ENCODE measurements at regions not wholly inside any gene's neighbourhood (a gene's known extent, or its start where the extent isn't known, plus 50 kb on each side); places are given as distances from the start of the nearest gene placed in this dataset.

DNA sequence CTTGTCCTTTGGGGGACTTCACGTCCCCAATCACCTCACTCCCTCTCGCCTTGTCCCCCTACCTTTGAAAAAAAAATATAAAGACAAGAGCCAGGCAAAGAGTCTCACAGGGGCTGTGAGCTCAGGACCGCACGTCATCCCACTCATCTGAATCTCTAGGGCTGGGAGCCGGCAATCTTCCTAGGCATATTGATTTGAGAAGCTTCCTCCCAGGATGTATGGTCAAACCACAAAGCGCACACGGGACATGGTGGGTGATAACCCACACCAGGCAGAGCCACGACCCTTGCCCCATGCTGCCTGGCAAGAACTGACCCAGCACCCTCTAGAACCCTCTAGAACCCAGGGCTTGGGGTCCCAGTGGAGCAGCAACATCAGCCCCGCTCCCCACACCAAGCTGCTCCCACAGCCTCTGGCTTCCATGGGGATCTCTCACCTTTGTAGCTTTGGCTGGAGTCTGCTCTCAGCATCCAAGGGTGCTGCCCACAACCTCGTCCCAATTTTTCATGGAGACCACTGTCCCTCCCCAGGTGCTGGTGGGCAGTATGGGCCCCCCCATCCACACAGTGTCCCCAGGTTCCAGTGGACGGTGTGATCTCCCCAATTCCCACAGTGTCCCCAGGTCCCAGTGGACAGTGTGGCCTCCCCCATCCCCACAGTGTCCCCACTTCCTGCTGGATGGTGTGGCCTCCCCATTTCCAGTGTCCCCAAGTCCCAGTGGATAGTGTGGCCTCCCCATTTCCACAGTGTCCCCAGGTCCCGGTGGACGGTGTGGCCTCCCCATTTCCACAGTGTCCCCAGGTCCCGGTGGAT, 85.2 kb upstream of the FGF3 start:
- no peak for DNase-seq
- Histone ChIP-seq H3K4me3 (ENCODE audit: low read depth in 1 of 2, low read length in 2 of 2) (no peak overlapping the region), H3K9me3 (ENCODE audit: insufficient read depth, low read length, severe bottlenecking) (no peaks in the 10 kb centered on the region), H3K4me2 (ENCODE audit: insufficient read depth, low read length) (no peak overlapping the region), H2AFZ (ENCODE audit: low read depth, low read length) (no peak overlapping the region), H3K9ac (ENCODE audit: low read depth, low read length) (no peak overlapping the region), H3K27me3 (ENCODE audit: insufficient read depth, low read length, poor library complexity) (no peaks in the 10 kb centered on the region), H3K27ac (ENCODE audit: low read length) (no peak overlapping the region), H3K4me1 (ENCODE audit: insufficient read depth, low read length) (no peaks in the 10 kb centered on the region), H4K20me1 (ENCODE audit: insufficient read depth, low read length) (peaks cover 3% of the 10 kb centered on the region; the same call in 1 of the 2 replicates), H3K79me2 (ENCODE audit: insufficient read depth, low read length) (no peaks in the 10 kb centered on the region), H3K36me3 (ENCODE audit: insufficient read depth, low read length) (no peaks in the 10 kb centered on the region)
- no peak for TF ChIP-seq EZH2 (IDR thresholded peaks at IDR 0.05; ENCODE audit: borderline replicate concordance, low read depth, low read length, severe bottlenecking)
- TF ChIP-seq, protein P1, sequence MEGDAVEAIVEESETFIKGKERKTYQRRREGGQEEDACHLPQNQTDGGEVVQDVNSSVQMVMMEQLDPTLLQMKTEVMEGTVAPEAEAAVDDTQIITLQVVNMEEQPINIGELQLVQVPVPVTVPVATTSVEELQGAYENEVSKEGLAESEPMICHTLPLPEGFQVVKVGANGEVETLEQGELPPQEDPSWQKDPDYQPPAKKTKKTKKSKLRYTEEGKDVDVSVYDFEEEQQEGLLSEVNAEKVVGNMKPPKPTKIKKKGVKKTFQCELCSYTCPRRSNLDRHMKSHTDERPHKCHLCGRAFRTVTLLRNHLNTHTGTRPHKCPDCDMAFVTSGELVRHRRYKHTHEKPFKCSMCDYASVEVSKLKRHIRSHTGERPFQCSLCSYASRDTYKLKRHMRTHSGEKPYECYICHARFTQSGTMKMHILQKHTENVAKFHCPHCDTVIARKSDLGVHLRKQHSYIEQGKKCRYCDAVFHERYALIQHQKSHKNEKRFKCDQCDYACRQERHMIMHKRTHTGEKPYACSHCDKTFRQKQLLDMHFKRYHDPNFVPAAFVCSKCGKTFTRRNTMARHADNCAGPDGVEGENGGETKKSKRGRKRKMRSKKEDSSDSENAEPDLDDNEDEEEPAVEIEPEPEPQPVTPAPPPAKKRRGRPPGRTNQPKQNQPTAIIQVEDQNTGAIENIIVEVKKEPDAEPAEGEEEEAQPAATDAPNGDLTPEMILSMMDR (IDR thresholded peaks at IDR 0.05; ENCODE audit: borderline replicate concordance, extremely low read depth, low read length, poor library complexity, severe bottlenecking), result no peak
- no peak for ATAC-seq (ENCODE audit: insufficient read depth, low read depth)

GRCh38 chr11:69904974-69905535, 85.8 kb upstream of the FGF3 start:
- H3K4me3 ChIP-seq (ENCODE audit: low read depth in 1 of 2, low read length in 2 of 2), result no peak overlapping the region
- no peaks in the 10 kb centered on the region for H3K27me3 ChIP-seq (ENCODE audit: insufficient read depth, low read length, poor library complexity)
- no peak overlapping the region for H2AFZ ChIP-seq (ENCODE audit: low read depth, low read length)
- H3K9ac ChIP-seq (ENCODE audit: low read depth, low read length), result no peak overlapping the region
- H3K9me3 ChIP-seq (ENCODE audit: insufficient read depth, low read length, severe bottlenecking), result no peaks in the 10 kb centered on the region
- TF ChIP-seq, protein P1 (IDR thresholded peaks at IDR 0.05; ENCODE audit: borderline replicate concordance, extremely low read depth, low read length, poor library complexity, severe bottlenecking), result no peak
- TF ChIP-seq EZH2 (IDR thresholded peaks at IDR 0.05; ENCODE audit: borderline replicate concordance, low read depth, low read length, severe bottlenecking), result no peak
- H3K27ac ChIP-seq (ENCODE audit: low read length), result no peak overlapping the region
- no peaks in the 10 kb centered on the region for H3K4me1 ChIP-seq (ENCODE audit: insufficient read depth, low read length)
- no peaks in the 10 kb centered on the region for H3K36me3 ChIP-seq (ENCODE audit: insufficient read depth, low read length)
- no peaks in the 10 kb centered on the region for H3K79me2 ChIP-seq (ENCODE audit: insufficient read depth, low read length)
- ATAC-seq (ENCODE audit: insufficient read depth, low read depth) (no peak), DNase-seq (no peak)
- no peak overlapping the region for H3K4me2 ChIP-seq (ENCODE audit: insufficient read depth, low read length)
- peaks cover 3% of the 10 kb centered on the region; the same call in 1 of the 2 replicates for H4K20me1 ChIP-seq (ENCODE audit: insufficient read depth, low read length)

GRCh38 chr11:69905611-69906452, 86.6 kb upstream of the FGF3 start:
- no peaks in the 10 kb centered on the region for H3K4me1 ChIP-seq (ENCODE audit: insufficient read depth, low read length)
- no peak overlapping the region for H3K27ac ChIP-seq (ENCODE audit: low read length)
- H3K36me3 ChIP-seq (ENCODE audit: insufficient read depth, low read length), result no peaks in the 10 kb centered on the region
- H3K4me2 ChIP-seq (ENCODE audit: insufficient read depth, low read length), result no peak overlapping the region
- H3K4me3 ChIP-seq (ENCODE audit: low read depth in 1 of 2, low read length in 2 of 2), result no peak overlapping the region
- no peak for TF ChIP-seq EZH2 (IDR thresholded peaks at IDR 0.05; ENCODE audit: borderline replicate concordance, low read depth, low read length, severe bottlenecking)
- TF ChIP-seq, protein P1 (IDR thresholded peaks at IDR 0.05; ENCODE audit: borderline replicate concordance, extremely low read depth, low read length, poor library complexity, severe bottlenecking), result no peak
- DNase-seq (no peak), ATAC-seq (ENCODE audit: insufficient read depth, low read depth) (no peak)
- no peaks in the 10 kb centered on the region for H3K27me3 ChIP-seq (ENCODE audit: insufficient read depth, low read length, poor library complexity)
- no peak overlapping the region for H3K9ac ChIP-seq (ENCODE audit: low read depth, low read length)
- no peak overlapping the region for H2AFZ ChIP-seq (ENCODE audit: low read depth, low read length)
- no peaks in the 10 kb centered on the region for H3K9me3 ChIP-seq (ENCODE audit: insufficient read depth, low read length, severe bottlenecking)
- no peaks in the 10 kb centered on the region for H3K79me2 ChIP-seq (ENCODE audit: insufficient read depth, low read length)
- H4K20me1 ChIP-seq (ENCODE audit: insufficient read depth, low read length), result peaks cover 9% of the 10 kb centered on the region; the same call in 1 of the 2 replicates

Measured in DND-41 (cell line).